DOHH2 (cell line): ENCODE measurements at regions not wholly inside any gene's neighbourhood (a gene's known extent, or its start where the extent isn't known, plus 50 kb on each side); places are given as distances from the start of the nearest gene placed in this dataset.

ENCODE experiments used
- H3F3A ChIP-seq: fragments of 200-600 bp; sonication (generic), shearing (Covaris generic); 2 replicates; pipeline ENCODE4 v1.6.0; 2016; ENCODE audit warnings: antibody characterized with exemption, mild to moderate bottlenecking; ENCODE audit not compliant: control insufficient read depth, insufficient read depth
- H3K27ac ChIP-seq: fragments of 200-600 bp; sonication (generic); 2 replicates; pipeline ENCODE4 v1.5.1; 2014; ENCODE audit warnings: low read depth, mild to moderate bottlenecking, low read length, moderate library complexity
- H3K27me3 ChIP-seq: fragments of 200-600 bp; sonication (generic); 2 replicates; pipeline ENCODE4 v1.6.1; 2014; ENCODE audit warnings: mild to moderate bottlenecking, low read length, mixed read lengths; ENCODE audit not compliant: control insufficient read depth
- H3K36me3 ChIP-seq: fragments of 200-600 bp; sonication (generic); 2 replicates; pipeline ENCODE4 v1.6.1; 2014; ENCODE audit warnings: mild to moderate bottlenecking, low read length, moderate library complexity, mixed read lengths; ENCODE audit not compliant: control insufficient read depth
- H3K4me1 ChIP-seq: fragments of 200-600 bp; sonication (generic); 2 replicates; pipeline ENCODE4 v1.6.1; 2014; ENCODE audit warnings: mild to moderate bottlenecking, low read length, mixed read lengths; ENCODE audit not compliant: control insufficient read depth
- H3K4me2 ChIP-seq: fragments of 200-600 bp; sonication (generic); 2 replicates; pipeline ENCODE4 v1.6.0; 2014; ENCODE audit warnings: mild to moderate bottlenecking, low read length, moderate library complexity
- H3K4me3 ChIP-seq: fragments of 200-600 bp; sonication (generic); 2 replicates; pipeline ENCODE4 v1.5.1; 2014; ENCODE audit warnings: mild to moderate bottlenecking, low read length, mixed read lengths
- H3K79me2 ChIP-seq: fragments of 200-600 bp; sonication (generic); 2 replicates; pipeline ENCODE4 v1.6.1; 2014; ENCODE audit warnings: mild to moderate bottlenecking, low read length, mixed read lengths; ENCODE audit not compliant: control insufficient read depth
- H3K9me2 ChIP-seq: fragments of 200-600 bp; sonication (generic); replicated peaks from 2 replicates; pipeline ENCODE4 v1.6.1; 2014; ENCODE audit warnings: mild to moderate bottlenecking, low read length, mixed read lengths; ENCODE audit not compliant: control insufficient read depth
- H3K9me3 ChIP-seq: fragments of 200-600 bp; sonication (generic); 2 replicates; pipeline ENCODE4 v1.6.1; 2014; ENCODE audit warnings: antibody characterized with exemption, low read length, mixed read lengths; ENCODE audit not compliant: control insufficient read depth, insufficient read depth
- H4K20me1 ChIP-seq: fragments of 200-600 bp; sonication (generic); 2 replicates; pipeline ENCODE4 v1.6.0; 2014; ENCODE audit warnings: low read depth, mild to moderate bottlenecking, antibody characterized with exemption, low read length, moderate library complexity; ENCODE audit not compliant: control insufficient read depth, insufficient read depth
- EZH2phosphoT487 ChIP-seq: fragments of 200-600 bp; sonication (generic); IDR thresholded peaks from 2 replicates; pipeline ENCODE4 v1.6.1; 2017; ENCODE audit warnings: borderline replicate concordance, mild to moderate bottlenecking, antibody characterized with exemption, low read length, moderate library complexity, mixed read lengths
- TF ChIP-seq, protein P1 (sequence below): fragments of 200-600 bp; sonication (generic); IDR thresholded peaks from one replicate; pipeline ENCODE4 v1.5.1; 2014; ENCODE audit warnings: antibody characterized with exemption, mild to moderate bottlenecking, low read depth, low read length; ENCODE audit not compliant: poor library complexity, severe bottlenecking

DNA sequence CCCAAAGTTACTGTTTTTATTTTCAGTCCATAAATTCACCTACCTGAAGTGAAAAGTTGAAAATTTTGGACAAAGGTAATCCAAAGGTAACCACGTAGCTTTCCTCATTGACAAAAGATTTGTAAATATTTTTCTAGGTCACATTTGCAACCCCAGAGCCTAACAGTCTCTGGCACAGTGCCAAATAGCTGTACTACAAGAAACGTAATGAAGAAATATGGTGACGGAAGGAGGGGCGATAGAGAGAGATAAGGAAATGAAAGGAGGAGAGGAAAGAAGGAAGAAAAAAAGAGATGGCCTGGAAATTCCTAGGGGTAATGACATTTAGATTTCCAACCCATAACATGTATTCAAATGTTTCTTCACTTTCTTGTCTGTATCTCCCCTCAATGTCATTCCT lies 159.4 kb downstream of the BARHL2 start:
- TF ChIP-seq, protein P1, sequence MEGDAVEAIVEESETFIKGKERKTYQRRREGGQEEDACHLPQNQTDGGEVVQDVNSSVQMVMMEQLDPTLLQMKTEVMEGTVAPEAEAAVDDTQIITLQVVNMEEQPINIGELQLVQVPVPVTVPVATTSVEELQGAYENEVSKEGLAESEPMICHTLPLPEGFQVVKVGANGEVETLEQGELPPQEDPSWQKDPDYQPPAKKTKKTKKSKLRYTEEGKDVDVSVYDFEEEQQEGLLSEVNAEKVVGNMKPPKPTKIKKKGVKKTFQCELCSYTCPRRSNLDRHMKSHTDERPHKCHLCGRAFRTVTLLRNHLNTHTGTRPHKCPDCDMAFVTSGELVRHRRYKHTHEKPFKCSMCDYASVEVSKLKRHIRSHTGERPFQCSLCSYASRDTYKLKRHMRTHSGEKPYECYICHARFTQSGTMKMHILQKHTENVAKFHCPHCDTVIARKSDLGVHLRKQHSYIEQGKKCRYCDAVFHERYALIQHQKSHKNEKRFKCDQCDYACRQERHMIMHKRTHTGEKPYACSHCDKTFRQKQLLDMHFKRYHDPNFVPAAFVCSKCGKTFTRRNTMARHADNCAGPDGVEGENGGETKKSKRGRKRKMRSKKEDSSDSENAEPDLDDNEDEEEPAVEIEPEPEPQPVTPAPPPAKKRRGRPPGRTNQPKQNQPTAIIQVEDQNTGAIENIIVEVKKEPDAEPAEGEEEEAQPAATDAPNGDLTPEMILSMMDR = no peak
- TF ChIP-seq EZH2phosphoT487 = no peak
- Histone ChIP-seq H3F3A (no peaks in the 10 kb centered on the region), H4K20me1 (no peaks in the 10 kb centered on the region), H3K4me1 (no peaks in the 10 kb centered on the region), H3K9me3 (no peaks in the 10 kb centered on the region), H3K36me3 (no peaks in the 10 kb centered on the region), H3K27ac (no peak overlapping the region), H3K79me2 (no peaks in the 10 kb centered on the region), H3K27me3 (peaks cover 6% of the 10 kb centered on the region; the same call in 1 of the 2 replicates), H3K4me2 (no peak overlapping the region), H3K9me2 (no peaks in the 10 kb centered on the region), H3K4me3 (no peak overlapping the region)

DNA sequence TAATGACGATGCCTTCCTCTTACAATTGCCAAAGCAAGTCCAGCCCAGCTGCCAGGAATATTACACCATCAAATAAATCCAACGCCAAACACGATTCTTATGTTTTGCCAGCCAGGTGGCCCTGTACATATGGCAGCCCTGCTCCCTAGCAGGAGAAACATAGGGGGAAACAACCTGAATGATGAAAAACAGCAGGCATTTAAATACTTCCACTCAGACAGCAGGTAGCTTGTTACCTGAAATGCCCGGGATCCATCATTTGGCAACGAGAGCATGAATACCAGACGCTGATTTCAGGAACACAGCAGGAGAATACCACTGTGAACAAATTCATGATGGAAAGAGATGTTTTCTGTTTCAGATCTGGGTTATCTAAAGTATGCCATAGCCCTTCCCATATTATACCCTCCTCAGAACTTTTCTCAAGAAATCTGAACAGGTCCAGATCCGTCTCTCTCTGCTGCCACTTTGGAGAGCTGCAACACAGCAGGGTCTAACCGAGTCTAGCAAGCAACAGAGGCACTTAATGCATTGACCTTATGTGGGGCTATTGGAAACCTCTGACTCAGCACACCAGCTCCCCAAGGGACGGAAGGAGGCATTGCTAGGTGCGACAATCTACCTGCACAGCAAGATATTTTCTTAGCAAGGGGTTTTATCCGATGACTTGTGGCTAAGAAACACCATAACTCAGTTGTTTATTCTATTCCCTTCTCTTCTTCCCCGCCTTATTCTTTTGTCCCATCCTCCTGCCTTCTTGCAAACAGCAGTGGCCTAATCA lies 166.3 kb downstream of the BARHL2 start:
- Histone ChIP-seq H3K79me2 (no peaks in the 10 kb centered on the region), H3K9me3 (no peaks in the 10 kb centered on the region), H3K4me3 (no peak overlapping the region), H3K4me2 (no peak overlapping the region), H3K27ac (no peak overlapping the region), H4K20me1 (no peaks in the 10 kb centered on the region), H3K9me2 (no peaks in the 10 kb centered on the region), H3K36me3 (no peaks in the 10 kb centered on the region), H3F3A (no peaks in the 10 kb centered on the region), H3K27me3 (no peaks in the 10 kb centered on the region), H3K4me1 (no peaks in the 10 kb centered on the region)
- TF ChIP-seq EZH2phosphoT487 = no peak
- TF ChIP-seq, protein P1 = no peak

- H3K9me3 ChIP-seq = no peaks in the 10 kb centered on the region
- no peaks in the 10 kb centered on the region for H3K4me1 ChIP-seq
- no peaks in the 10 kb centered on the region for H3K27me3 ChIP-seq
- H3K27ac ChIP-seq = no peak overlapping the region
- H3K36me3 ChIP-seq = no peaks in the 10 kb centered on the region
- H3K9me2 ChIP-seq = no peaks in the 10 kb centered on the region
- TF ChIP-seq EZH2phosphoT487 = no peak
- TF ChIP-seq, protein P1 = no peak
- H3K4me2 ChIP-seq = no peak overlapping the region
- H3K4me3 ChIP-seq = no peak overlapping the region
- H3F3A ChIP-seq = no peaks in the 10 kb centered on the region
- H3K79me2 ChIP-seq = no peaks in the 10 kb centered on the region
- no peaks in the 10 kb centered on the region for H4K20me1 ChIP-seq
Measured at GRCh38 chr1:90544356-90544755, 172.7 kb downstream of the BARHL2 start.
